WTC11 (cell line): ENCODE measurements at regions not wholly inside any gene's neighbourhood (a gene's known extent, or its start where the extent isn't known, plus 50 kb on each side); places are given as distances from the start of the nearest gene placed in this dataset.

ENCODE experiments used
- ATAC-seq: fragments of 200-7000 bp; cut with Tn5 transposase; 2 replicates; pipeline ENCODE4 v1.10.0; 2021; ENCODE audit warnings: mild to moderate bottlenecking, moderate library complexity
- CTCF ChIA-PET: fragments of 300-600 bp; sonication (Branson Sonifier 250); formaldehyde crosslinking; loops from one replicate; lab custom pipeline; 2021; ENCODE audit warnings: antibody characterized with exemption; lab: Charles Lee
- POLR2A ChIA-PET: fragments of 350-600 bp; sonication (Branson Sonifier 250); formaldehyde crosslinking; loops from one replicate; lab custom pipeline; 2021; ENCODE audit warnings: antibody characterized with exemption; lab: Charles Lee
- DNase-seq: peaks from one replicate; pipeline ENCODE4 v3.0.0; 2021; ENCODE audit warnings: low spot score
- H3K27ac Mint-ChIP-seq: 2 replicates; pipeline ENCODE4 v1.8.0; 2021; ENCODE audit warnings: mixed read lengths
- H3K27me3 Mint-ChIP-seq: 2 replicates; pipeline ENCODE4 v1.8.0; 2021; ENCODE audit warnings: low read depth, mild to moderate bottlenecking, moderate library complexity, mixed read lengths
- H3K36me3 Mint-ChIP-seq: 2 replicates; pipeline ENCODE4 v1.8.0; 2021; ENCODE audit warnings: mixed read lengths
- H3K4me1 Mint-ChIP-seq: 2 replicates; pipeline ENCODE4 v1.8.0; 2022; ENCODE audit warnings: mixed read lengths
- H3K4me3 Mint-ChIP-seq: 2 replicates; pipeline ENCODE4 v1.8.0; 2021; ENCODE audit warnings: mild to moderate bottlenecking, moderate library complexity, mixed read lengths
- H3K9me3 Mint-ChIP-seq: 2 replicates; pipeline ENCODE4 v1.8.0; 2021; ENCODE audit warnings: mixed read lengths
- ATF1 ChIP-seq: sonication (generic); formaldehyde crosslinking; IDR thresholded peaks from 2 replicates; pipeline ENCODE4 v1.8.1; 2023; ENCODE audit warnings: mild to moderate bottlenecking, moderate library complexity, missing genetic modification reagents
- FOXK1 ChIP-seq: sonication (generic); formaldehyde crosslinking; IDR thresholded peaks from 2 replicates; pipeline ENCODE4 v1.8.0; 2022; ENCODE audit warnings: mild to moderate bottlenecking, moderate library complexity, missing genetic modification reagents
- MYBL2 ChIP-seq: sonication (generic); formaldehyde crosslinking; IDR thresholded peaks from 2 replicates; pipeline ENCODE4 v1.8.1; 2023; ENCODE audit warnings: mild to moderate bottlenecking, moderate library complexity, missing genetic modification reagents
- NFYB ChIP-seq: sonication (generic); formaldehyde crosslinking; conservative IDR thresholded peaks from 2 replicates; pipeline ENCODE4 v1.8.0; 2022; ENCODE audit warnings: low read depth, missing genetic modification reagents
- SP1 ChIP-seq: sonication (generic); formaldehyde crosslinking; conservative IDR thresholded peaks from 2 replicates; pipeline ENCODE4 v1.8.1; 2022; ENCODE audit warnings: missing genetic modification reagents
- ZNF416 ChIP-seq: fragments of 250-450 bp; sonication (Bioruptor Pico); IDR thresholded peaks from 2 replicates; pipeline ENCODE4 v1.9.0; 2021; ENCODE audit warnings: mild to moderate bottlenecking, inconsistent platforms
- TF ChIP-seq, protein P1 (sequence below): sonication (generic); formaldehyde crosslinking; IDR thresholded peaks from 2 replicates; pipeline ENCODE4 v1.8.1; 2023; ENCODE audit warnings: mild to moderate bottlenecking, missing genetic modification reagents, borderline replicate concordance
- TF ChIP-seq, protein P2 (sequence below): sonication (generic); formaldehyde crosslinking; IDR thresholded peaks from 2 replicates; pipeline ENCODE4 v1.8.1; 2022; ENCODE audit warnings: low read depth, missing genetic modification reagents, borderline replicate concordance
- TF ChIP-seq, protein P3 (sequence below): sonication (generic); formaldehyde crosslinking; IDR thresholded peaks from 2 replicates; pipeline ENCODE4 v1.8.1; 2022; ENCODE audit warnings: mild to moderate bottlenecking, moderate library complexity, missing genetic modification reagents
- TF ChIP-seq, protein P4 (sequence below): sonication (generic); formaldehyde crosslinking; IDR thresholded peaks from 2 replicates; pipeline ENCODE4 v1.8.1; 2023; ENCODE audit warnings: mild to moderate bottlenecking, missing genetic modification reagents, moderate library complexity
- TF ChIP-seq, protein P5 (sequence below): fragments of 250-450 bp; sonication (Bioruptor Pico); conservative IDR thresholded peaks from 2 replicates; pipeline ENCODE4 v1.9.0; 2021; ENCODE audit warnings: mild to moderate bottlenecking
- TF ChIP-seq, protein P6 (sequence below): sonication (generic); formaldehyde crosslinking; IDR thresholded peaks from 2 replicates; pipeline ENCODE4 v1.8.0; 2022; ENCODE audit warnings: mild to moderate bottlenecking, missing genetic modification reagents
- TF ChIP-seq, protein P7 (sequence below): fragments of 250-450 bp; sonication (Bioruptor Pico); IDR thresholded peaks from 2 replicates; pipeline ENCODE4 v1.8.0; 2021; ENCODE audit warnings: mild to moderate bottlenecking
- TF ChIP-seq, protein P8 (sequence below): fragments of 250-450 bp; sonication (Bioruptor Pico); IDR thresholded peaks from 2 replicates; pipeline ENCODE4 v1.9.0; 2021; ENCODE audit warnings: mild to moderate bottlenecking

DNA sequence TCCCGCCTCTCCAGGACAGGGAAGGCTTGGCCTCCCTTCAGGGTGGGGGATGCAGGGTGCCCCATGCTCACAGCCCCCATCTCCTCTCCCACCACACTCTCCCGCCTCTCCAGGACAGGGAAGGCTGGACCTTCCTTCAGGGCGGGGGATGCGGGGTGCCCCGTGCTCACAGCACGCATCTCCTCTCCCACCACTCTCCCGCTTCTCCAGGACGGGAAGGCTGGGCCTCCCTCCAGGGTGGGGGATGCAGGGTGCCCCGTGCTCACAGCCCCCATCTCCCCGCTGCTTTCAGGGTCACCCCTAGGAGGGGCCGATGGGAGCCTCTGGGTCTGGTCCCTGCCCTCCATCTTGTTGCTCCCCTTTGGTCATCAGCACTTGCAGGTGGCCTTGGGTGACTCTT lies 348.0 kb downstream of the CTTN start:
- Mint-ChIP-seq H3K4me1 (peaks cover 56% of the 10 kb centered on the region), H3K36me3 (peaks cover 23% of the 10 kb centered on the region), H3K4me3 (no peak overlapping the region), H3K27me3 (peaks cover 6% of the 10 kb centered on the region), H3K9me3 (peaks cover 22% of the 10 kb centered on the region), H3K27ac (no peak overlapping the region)
- CTCF ChIA-PET, result no interaction called here
- ATAC-seq (no peak), DNase-seq (no peak)
- POLR2A ChIA-PET, result no interaction called here
- TF ChIP-seq, protein P1, sequence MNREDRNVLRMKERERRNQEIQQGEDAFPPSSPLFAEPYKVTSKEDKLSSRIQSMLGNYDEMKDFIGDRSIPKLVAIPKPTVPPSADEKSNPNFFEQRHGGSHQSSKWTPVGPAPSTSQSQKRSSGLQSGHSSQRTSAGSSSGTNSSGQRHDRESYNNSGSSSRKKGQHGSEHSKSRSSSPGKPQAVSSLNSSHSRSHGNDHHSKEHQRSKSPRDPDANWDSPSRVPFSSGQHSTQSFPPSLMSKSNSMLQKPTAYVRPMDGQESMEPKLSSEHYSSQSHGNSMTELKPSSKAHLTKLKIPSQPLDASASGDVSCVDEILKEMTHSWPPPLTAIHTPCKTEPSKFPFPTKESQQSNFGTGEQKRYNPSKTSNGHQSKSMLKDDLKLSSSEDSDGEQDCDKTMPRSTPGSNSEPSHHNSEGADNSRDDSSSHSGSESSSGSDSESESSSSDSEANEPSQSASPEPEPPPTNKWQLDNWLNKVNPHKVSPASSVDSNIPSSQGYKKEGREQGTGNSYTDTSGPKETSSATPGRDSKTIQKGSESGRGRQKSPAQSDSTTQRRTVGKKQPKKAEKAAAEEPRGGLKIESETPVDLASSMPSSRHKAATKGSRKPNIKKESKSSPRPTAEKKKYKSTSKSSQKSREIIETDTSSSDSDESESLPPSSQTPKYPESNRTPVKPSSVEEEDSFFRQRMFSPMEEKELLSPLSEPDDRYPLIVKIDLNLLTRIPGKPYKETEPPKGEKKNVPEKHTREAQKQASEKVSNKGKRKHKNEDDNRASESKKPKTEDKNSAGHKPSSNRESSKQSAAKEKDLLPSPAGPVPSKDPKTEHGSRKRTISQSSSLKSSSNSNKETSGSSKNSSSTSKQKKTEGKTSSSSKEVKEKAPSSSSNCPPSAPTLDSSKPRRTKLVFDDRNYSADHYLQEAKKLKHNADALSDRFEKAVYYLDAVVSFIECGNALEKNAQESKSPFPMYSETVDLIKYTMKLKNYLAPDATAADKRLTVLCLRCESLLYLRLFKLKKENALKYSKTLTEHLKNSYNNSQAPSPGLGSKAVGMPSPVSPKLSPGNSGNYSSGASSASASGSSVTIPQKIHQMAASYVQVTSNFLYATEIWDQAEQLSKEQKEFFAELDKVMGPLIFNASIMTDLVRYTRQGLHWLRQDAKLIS (CRISPR knock-in tag), result no peak
- TF ChIP-seq, protein P2, sequence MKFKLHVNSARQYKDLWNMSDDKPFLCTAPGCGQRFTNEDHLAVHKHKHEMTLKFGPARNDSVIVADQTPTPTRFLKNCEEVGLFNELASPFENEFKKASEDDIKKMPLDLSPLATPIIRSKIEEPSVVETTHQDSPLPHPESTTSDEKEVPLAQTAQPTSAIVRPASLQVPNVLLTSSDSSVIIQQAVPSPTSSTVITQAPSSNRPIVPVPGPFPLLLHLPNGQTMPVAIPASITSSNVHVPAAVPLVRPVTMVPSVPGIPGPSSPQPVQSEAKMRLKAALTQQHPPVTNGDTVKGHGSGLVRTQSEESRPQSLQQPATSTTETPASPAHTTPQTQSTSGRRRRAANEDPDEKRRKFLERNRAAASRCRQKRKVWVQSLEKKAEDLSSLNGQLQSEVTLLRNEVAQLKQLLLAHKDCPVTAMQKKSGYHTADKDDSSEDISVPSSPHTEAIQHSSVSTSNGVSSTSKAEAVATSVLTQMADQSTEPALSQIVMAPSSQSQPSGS (CRISPR knock-in tag), result no peak
- no peak for TF ChIP-seq FOXK1 (CRISPR knock-in tag)
- no peak for TF ChIP-seq ZNF416 (CRISPR knock-in tag)
- no peak for TF ChIP-seq NFYB (CRISPR knock-in tag)
- no peak for TF ChIP-seq SP1 (CRISPR knock-in tag)
- TF ChIP-seq, protein P3, sequence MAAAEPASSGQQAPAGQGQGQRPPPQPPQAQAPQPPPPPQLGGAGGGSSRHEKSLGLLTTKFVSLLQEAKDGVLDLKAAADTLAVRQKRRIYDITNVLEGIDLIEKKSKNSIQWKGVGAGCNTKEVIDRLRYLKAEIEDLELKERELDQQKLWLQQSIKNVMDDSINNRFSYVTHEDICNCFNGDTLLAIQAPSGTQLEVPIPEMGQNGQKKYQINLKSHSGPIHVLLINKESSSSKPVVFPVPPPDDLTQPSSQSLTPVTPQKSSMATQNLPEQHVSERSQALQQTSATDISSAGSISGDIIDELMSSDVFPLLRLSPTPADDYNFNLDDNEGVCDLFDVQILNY, result no peak
- TF ChIP-seq, protein P4, sequence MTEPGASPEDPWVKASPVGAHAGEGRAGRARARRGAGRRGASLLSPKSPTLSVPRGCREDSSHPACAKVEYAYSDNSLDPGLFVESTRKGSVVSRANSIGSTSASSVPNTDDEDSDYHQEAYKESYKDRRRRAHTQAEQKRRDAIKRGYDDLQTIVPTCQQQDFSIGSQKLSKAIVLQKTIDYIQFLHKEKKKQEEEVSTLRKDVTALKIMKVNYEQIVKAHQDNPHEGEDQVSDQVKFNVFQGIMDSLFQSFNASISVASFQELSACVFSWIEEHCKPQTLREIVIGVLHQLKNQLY (CRISPR knock-in tag), result no peak
- TF ChIP-seq ATF1 (CRISPR knock-in tag), result no peak
- TF ChIP-seq, protein P5, sequence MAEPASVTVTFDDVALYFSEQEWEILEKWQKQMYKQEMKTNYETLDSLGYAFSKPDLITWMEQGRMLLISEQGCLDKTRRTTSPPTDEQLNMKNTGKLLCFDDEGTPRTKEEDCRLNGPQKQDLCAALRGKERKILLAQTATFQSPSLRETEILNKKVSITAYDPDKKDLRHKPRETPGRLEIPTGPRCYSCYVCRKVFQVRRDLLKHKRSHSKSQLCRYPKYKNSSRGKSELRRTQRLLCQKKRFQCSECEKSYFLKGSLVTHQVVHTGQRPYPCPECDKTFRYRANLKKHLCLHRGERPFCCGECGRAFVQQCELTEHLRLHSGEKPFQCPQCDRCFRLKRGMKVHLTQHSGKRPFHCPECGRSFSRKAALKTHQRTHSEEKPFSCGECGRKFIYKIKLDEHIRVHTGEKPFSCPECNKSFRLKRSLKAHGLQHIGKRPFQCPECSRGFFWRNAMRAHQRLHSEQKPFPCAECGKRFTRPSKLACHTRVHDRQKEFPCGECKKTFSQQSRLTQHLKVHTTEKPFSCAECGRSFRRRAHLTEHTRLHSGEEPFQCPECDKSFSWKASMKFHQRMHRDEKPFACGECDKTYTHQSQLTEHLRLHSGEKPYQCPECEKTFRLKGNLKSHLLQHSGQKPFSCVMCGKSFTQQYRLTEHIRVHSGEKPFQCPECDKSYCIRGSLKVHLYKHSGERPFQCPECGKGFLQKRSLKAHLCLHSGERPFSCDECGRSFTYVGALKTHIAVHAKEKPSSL (CRISPR knock-in tag), result no peak
- TF ChIP-seq, protein P6, sequence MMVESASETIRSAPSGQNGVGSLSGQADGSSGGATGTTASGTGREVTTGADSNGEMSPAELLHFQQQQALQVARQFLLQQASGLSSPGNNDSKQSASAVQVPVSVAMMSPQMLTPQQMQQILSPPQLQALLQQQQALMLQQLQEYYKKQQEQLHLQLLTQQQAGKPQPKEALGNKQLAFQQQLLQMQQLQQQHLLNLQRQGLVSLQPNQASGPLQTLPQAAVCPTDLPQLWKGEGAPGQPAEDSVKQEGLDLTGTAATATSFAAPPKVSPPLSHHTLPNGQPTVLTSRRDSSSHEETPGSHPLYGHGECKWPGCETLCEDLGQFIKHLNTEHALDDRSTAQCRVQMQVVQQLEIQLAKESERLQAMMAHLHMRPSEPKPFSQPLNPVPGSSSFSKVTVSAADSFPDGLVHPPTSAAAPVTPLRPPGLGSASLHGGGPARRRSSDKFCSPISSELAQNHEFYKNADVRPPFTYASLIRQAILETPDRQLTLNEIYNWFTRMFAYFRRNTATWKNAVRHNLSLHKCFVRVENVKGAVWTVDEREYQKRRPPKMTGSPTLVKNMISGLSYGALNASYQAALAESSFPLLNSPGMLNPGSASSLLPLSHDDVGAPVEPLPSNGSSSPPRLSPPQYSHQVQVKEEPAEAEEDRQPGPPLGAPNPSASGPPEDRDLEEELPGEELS, result no peak
- no peak for TF ChIP-seq MYBL2 (CRISPR knock-in tag)
- TF ChIP-seq, protein P7, sequence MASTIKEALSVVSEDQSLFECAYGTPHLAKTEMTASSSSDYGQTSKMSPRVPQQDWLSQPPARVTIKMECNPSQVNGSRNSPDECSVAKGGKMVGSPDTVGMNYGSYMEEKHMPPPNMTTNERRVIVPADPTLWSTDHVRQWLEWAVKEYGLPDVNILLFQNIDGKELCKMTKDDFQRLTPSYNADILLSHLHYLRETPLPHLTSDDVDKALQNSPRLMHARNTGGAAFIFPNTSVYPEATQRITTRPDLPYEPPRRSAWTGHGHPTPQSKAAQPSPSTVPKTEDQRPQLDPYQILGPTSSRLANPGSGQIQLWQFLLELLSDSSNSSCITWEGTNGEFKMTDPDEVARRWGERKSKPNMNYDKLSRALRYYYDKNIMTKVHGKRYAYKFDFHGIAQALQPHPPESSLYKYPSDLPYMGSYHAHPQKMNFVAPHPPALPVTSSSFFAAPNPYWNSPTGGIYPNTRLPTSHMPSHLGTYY (CRISPR knock-in tag), result no peak
- TF ChIP-seq, protein P8, sequence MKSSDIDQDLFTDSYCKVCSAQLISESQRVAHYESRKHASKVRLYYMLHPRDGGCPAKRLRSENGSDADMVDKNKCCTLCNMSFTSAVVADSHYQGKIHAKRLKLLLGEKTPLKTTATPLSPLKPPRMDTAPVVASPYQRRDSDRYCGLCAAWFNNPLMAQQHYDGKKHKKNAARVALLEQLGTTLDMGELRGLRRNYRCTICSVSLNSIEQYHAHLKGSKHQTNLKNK (CRISPR knock-in tag), result no peak
